GM12873 (cell line): ENCODE measurements at regions not wholly inside any gene's neighbourhood (a gene's known extent, or its start where the extent isn't known, plus 50 kb on each side); places are given as distances from the start of the nearest gene placed in this dataset.

ENCODE experiments used
- CTCF ChIP-seq: IDR thresholded peaks from 2 replicates; pipeline ENCODE4 v1.5.1; 2012; ENCODE audit warnings: low read depth, mild to moderate bottlenecking, moderate library complexity, low read length, control low read depth; ENCODE audit not compliant: insufficient read depth; ENCODE audit errors: missing control alignments

GRCh38 chr10:129191797-129192196, 275.2 kb upstream of the MGMT start:
- no peak for TF ChIP-seq CTCF

GRCh38 chr10:129192344-129193128, 274.5 kb upstream of the MGMT start:
- no peak for TF ChIP-seq CTCF

- TF ChIP-seq CTCF: no peak
Measured at GRCh38 chr10:129193148-129193547, 273.9 kb upstream of the MGMT start.

GRCh38 chr10:129194181-129194870, 272.7 kb upstream of the MGMT start:
- TF ChIP-seq CTCF: no peak

GRCh38 chr10:129199826-129200225, 267.2 kb upstream of the MGMT start:
- no peak for TF ChIP-seq CTCF

- no peak for TF ChIP-seq CTCF
Measured at GRCh38 chr10:129203819-129204218, 263.2 kb upstream of the MGMT start.

- no peak for TF ChIP-seq CTCF
Measured at GRCh38 chr10:129207297-129207696, 259.7 kb upstream of the MGMT start.
